Muscle of back (tissue), 3 donors: ENCODE measurements at regions not wholly inside any gene's neighbourhood (a gene's known extent, or its start where the extent isn't known, plus 50 kb on each side); places are given as distances from the start of the nearest gene placed in this dataset.
A peak's percentile ranks its signal among the peaks of the same experiment; 100 is the strongest.
"Not testable (repeated sequence)": the region's sequence is repeated elsewhere in the genome, so short reads cannot be mapped to it uniquely, and the experiment has no call there.

Experiments used
- DNase-seq, 3 donors: peaks; one replicate each; pipeline versions ENCODE4 v3.0.0 to v3.0.0-alpha.2; 2013

- not testable (repeated sequence) for DNase-seq
Measured at GRCh38 chrX:107296184-107296583, 89.8 kb downstream of the DNAAF6 start.

- no peak for DNase-seq
Measured at GRCh38 chrX:107298276-107298675, 91.9 kb downstream of the DNAAF6 start.

GRCh38 chrX:107301253-107301652 is 94.8 kb downstream of the DNAAF6 start:
- no peak for DNase-seq

GRCh38 chrX:107304141-107304540 is 97.7 kb downstream of the DNAAF6 start:
- DNase-seq, result no peak

GRCh38 chrX:107323786-107324492 is 117.5 kb downstream of the DNAAF6 start:
- DNase-seq, result no peak

- DNase-seq, result peak; percentile 4 to 51 (median 33)
Measured at GRCh38 chrX:107324493-107325310, 118.3 kb downstream of the DNAAF6 start.

GRCh38 chrX:107325467-107325866 is 119.1 kb downstream of the DNAAF6 start:
- DNase-seq, result no peak

GRCh38 chrX:107348051-107348450 is 101.4 kb upstream of the FRMPD3 start:
- no peak for DNase-seq

- DNase-seq, result no peak
Measured at GRCh38 chrX:107348990-107349389, 100.5 kb upstream of the FRMPD3 start.

GRCh38 chrX:107355533-107355932 is 93.9 kb upstream of the FRMPD3 start:
- no peak for DNase-seq

GRCh38 chrX:107360788-107361360 is 88.6 kb upstream of the FRMPD3 start:
- no peak for DNase-seq

GRCh38 chrX:107370185-107370584 is 79.3 kb upstream of the FRMPD3 start:
- DNase-seq, result not testable (repeated sequence)

GRCh38 chrX:107374132-107374531 is 75.3 kb upstream of the FRMPD3 start:
- DNase-seq, result no peak

GRCh38 chrX:107374831-107375230 is 74.6 kb upstream of the FRMPD3 start:
- DNase-seq, result no peak

- DNase-seq, result not testable (repeated sequence)
Measured at GRCh38 chrX:107376186-107376585, 73.3 kb upstream of the FRMPD3 start.

GRCh38 chrX:107384397-107385105 is 64.9 kb upstream of the FRMPD3 start:
- no peak for DNase-seq

- no peak for DNase-seq
Measured at GRCh38 chrX:107389726-107390125, 59.7 kb upstream of the FRMPD3 start.

GRCh38 chrX:107393656-107394055 is 55.8 kb upstream of the FRMPD3 start:
- not testable (repeated sequence) for DNase-seq

GRCh38 chrX:107396235-107396634 is 53.2 kb upstream of the FRMPD3 start:
- DNase-seq, result no peak

GRCh38 chrX:107396783-107397182 is 52.7 kb upstream of the FRMPD3 start:
- DNase-seq, result no peak

GRCh38 chrX:107398115-107398514 is 51.3 kb upstream of the FRMPD3 start:
- DNase-seq, result no peak
